HepG2 (cell line): ENCODE measurements at regions not wholly inside any gene's neighbourhood (a gene's known extent, or its start where the extent isn't known, plus 50 kb on each side); places are given as distances from the start of the nearest gene placed in this dataset.

Source experiments
- AFF4 ChIP-seq: sonication (generic); formaldehyde crosslinking; IDR thresholded peaks from 2 replicates; pipeline ENCODE4 v1.4.0; 2020; ENCODE audit warnings: missing genetic modification reagents
- ARID4A ChIP-seq: sonication (generic); formaldehyde crosslinking; IDR thresholded peaks from 2 replicates; pipeline ENCODE4 v1.5.0; 2020; ENCODE audit warnings: mild to moderate bottlenecking, missing genetic modification reagents, borderline replicate concordance
- DPF2 ChIP-seq: sonication (generic); formaldehyde crosslinking; IDR thresholded peaks from 2 replicates; pipeline ENCODE4 v1.4.0; 2020; ENCODE audit warnings: mild to moderate bottlenecking, low read depth, missing genetic modification reagents, borderline replicate concordance
- MIER3 ChIP-seq: IDR thresholded peaks from 2 replicates; pipeline ENCODE4 v1.6.1; 2016; ENCODE audit warnings: missing compliant biosample characterization, borderline replicate concordance
- ZBTB25 ChIP-seq: IDR thresholded peaks from 2 replicates; pipeline ENCODE4 v1.6.1; 2018; ENCODE audit warnings: missing genetic modification reagents
- ZFX ChIP-seq: sonication (generic); formaldehyde crosslinking; IDR thresholded peaks from 2 replicates; pipeline ENCODE4 v1.4.0; 2020; ENCODE audit warnings: mild to moderate bottlenecking, low read depth, missing genetic modification reagents, moderate library complexity
- ZNF230 ChIP-seq: sonication (generic); formaldehyde crosslinking; IDR thresholded peaks from 2 replicates; pipeline ENCODE4 v1.4.0; 2020; ENCODE audit warnings: mild to moderate bottlenecking, missing genetic modification reagents
- ZNF513 ChIP-seq: sonication (generic); formaldehyde crosslinking; conservative IDR thresholded peaks from 2 replicates; pipeline ENCODE4 v1.5.0; 2020; ENCODE audit warnings: missing genetic modification reagents

GRCh38 chr3:103512595-103512994, 1077.8 kb downstream of the ZPLD1 start (continued):
- TF ChIP-seq ARID4A (CRISPR knock-in tag) (no peak), ZNF230 (CRISPR knock-in tag) (no peak), DPF2 (CRISPR knock-in tag) (no peak), MIER3 (CRISPR knock-in tag) (no peak), ZNF513 (CRISPR knock-in tag) (no peak), ZBTB25 (CRISPR knock-in tag) (no peak), ZFX (no peak), AFF4 (CRISPR knock-in tag) (no peak)
